ENCODE measurements at regions not wholly inside any gene's neighbourhood (a gene's known extent, or its start where the extent isn't known, plus 50 kb on each side); places are given as distances from the start of the nearest gene placed in this dataset.

GRCh38 chr5:129244478-129244877 lies 149.9 kb downstream of the ISOC1 start:
- ChIA-PET CTCF (no interaction called here), POLR2A (ENCODE audit: unreplicated experiment) (no interaction called here)
- ATAC-seq = no peak
- intact Hi-C loops (cut with micrococcal nuclease) = no loop called here
- H3K27ac ChIP-seq (ENCODE audit: low read length) = no peak overlapping the region
- H3K27me3 ChIP-seq (ENCODE audit: low read length) = peaks cover 26% of the 10 kb centered on the region
- H3F3A ChIP-seq (ENCODE audit: low read length, unreplicated experiment) = no peaks in the 10 kb centered on the region
- H3K9me2 ChIP-seq (replicated peaks; ENCODE audit: low read length) = no peaks in the 10 kb centered on the region
- no peaks in the 10 kb centered on the region for H3K9me3 ChIP-seq (ENCODE audit: low read length)
- no peak for TF ChIP-seq EZH2 (IDR thresholded peaks at IDR 0.05; ENCODE audit: low read length, unreplicated experiment)
- no peak for TF ChIP-seq EZH2phosphoT487 (IDR thresholded peaks at IDR 0.05; ENCODE audit: borderline replicate concordance, low read length)
- no peak for TF ChIP-seq CTCF (conservative IDR thresholded peaks at IDR 0.05; ENCODE audit: low read depth, low read length)
- H3K36me3 ChIP-seq (ENCODE audit: low read depth, low read length) = no peaks in the 10 kb centered on the region
- H4K20me1 ChIP-seq (ENCODE audit: low read length) = no peaks in the 10 kb centered on the region
- no peaks in the 10 kb centered on the region for H3K79me2 ChIP-seq (ENCODE audit: low read length)
- H2AFZ ChIP-seq (ENCODE audit: low read length) = no peak overlapping the region
- no TSS peak for BruUV-seq (replicated peaks)
- no peaks in the 10 kb centered on the region for H3K4me1 ChIP-seq (ENCODE audit: insufficient read depth, low read length)
- no peak overlapping the region for H3K4me2 ChIP-seq (ENCODE audit: low read length)
- no peak overlapping the region for H3K4me3 ChIP-seq (ENCODE audit: low read length)
- H3K9ac ChIP-seq (ENCODE audit: low read length) = no peak overlapping the region
- no peak for DNase-seq

DNA sequence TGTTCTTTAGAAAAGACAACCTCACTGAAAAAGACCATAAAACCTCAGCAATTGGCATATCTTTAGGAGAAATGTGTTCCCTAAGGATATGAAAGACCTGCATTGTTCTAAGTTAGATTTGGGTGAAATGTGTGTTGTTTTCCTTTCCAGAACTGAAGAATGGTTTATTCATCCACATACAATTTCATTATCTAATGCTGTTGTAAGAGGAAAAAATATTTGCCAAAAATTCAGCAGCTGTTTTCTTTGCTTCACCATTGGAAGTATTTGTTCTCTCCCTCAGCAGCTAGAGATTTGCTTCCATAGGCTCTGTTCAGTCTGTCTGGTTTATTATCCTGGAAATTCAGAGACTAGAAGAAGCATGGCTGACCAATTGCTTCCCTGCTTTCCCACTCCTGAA lies 150.9 kb downstream of the ISOC1 start:
- Histone ChIP-seq H3K79me2 (ENCODE audit: low read length) (no peaks in the 10 kb centered on the region), H3K4me1 (ENCODE audit: insufficient read depth, low read length) (no peaks in the 10 kb centered on the region), H2AFZ (ENCODE audit: low read length) (no peak overlapping the region), H3K27me3 (ENCODE audit: low read length) (peaks cover 19% of the 10 kb centered on the region), H3K9me3 (ENCODE audit: low read length) (no peaks in the 10 kb centered on the region), H3K9ac (ENCODE audit: low read length) (no peak overlapping the region), H3F3A (ENCODE audit: low read length, unreplicated experiment) (no peaks in the 10 kb centered on the region), H3K27ac (ENCODE audit: low read length) (no peak overlapping the region), H3K4me3 (ENCODE audit: low read length) (no peak overlapping the region), H4K20me1 (ENCODE audit: low read length) (no peaks in the 10 kb centered on the region), H3K4me2 (ENCODE audit: low read length) (no peak overlapping the region), H3K36me3 (ENCODE audit: low read depth, low read length) (no peaks in the 10 kb centered on the region), H3K9me2 (replicated peaks; ENCODE audit: low read length) (no peaks in the 10 kb centered on the region)
- POLR2A ChIA-PET (ENCODE audit: unreplicated experiment) = no interaction called here
- intact Hi-C loops (cut with micrococcal nuclease) = no loop called here
- TF ChIP-seq CTCF (conservative IDR thresholded peaks at IDR 0.05; ENCODE audit: low read depth, low read length) (no peak), EZH2 (IDR thresholded peaks at IDR 0.05; ENCODE audit: low read length, unreplicated experiment) (no peak), EZH2phosphoT487 (IDR thresholded peaks at IDR 0.05; ENCODE audit: borderline replicate concordance, low read length) (no peak)
- no TSS peak for BruUV-seq (replicated peaks)
- no peak for ATAC-seq
- DNase-seq = no peak
- CTCF ChIA-PET = no interaction called here

DNA sequence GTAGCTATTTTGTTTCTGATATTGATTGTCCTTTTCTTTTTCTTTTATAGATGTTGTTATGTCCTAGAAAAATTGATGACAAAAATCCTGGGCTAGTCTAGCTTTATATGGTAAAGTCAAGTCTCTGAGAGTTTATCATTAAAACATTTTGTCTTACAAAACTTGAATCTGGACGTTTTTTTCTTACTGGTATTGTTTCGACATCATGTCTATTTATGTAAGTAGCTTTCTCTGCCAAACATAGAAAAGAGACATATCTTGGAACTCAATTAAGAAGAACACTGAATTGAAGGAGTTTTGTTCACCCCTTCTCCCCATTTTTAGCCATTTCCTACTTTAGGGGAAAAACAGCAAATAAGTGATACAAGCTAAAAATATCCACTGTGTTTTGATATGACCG lies 151.5 kb downstream of the ISOC1 start:
- peaks cover 13% of the 10 kb centered on the region for H3K27me3 ChIP-seq (ENCODE audit: low read length)
- CTCF ChIA-PET = no interaction called here

More for the DNA sequence above, 151.5 kb downstream of the ISOC1 start:
- no peak for ATAC-seq
- no peak for TF ChIP-seq CTCF (conservative IDR thresholded peaks at IDR 0.05; ENCODE audit: low read depth, low read length)
- no peak for TF ChIP-seq EZH2 (IDR thresholded peaks at IDR 0.05; ENCODE audit: low read length, unreplicated experiment)
- no peak for TF ChIP-seq EZH2phosphoT487 (IDR thresholded peaks at IDR 0.05; ENCODE audit: borderline replicate concordance, low read length)
- H3K4me2 ChIP-seq (ENCODE audit: low read length) = no peak overlapping the region
- no peaks in the 10 kb centered on the region for H4K20me1 ChIP-seq (ENCODE audit: low read length)
- no peak overlapping the region for H3K4me3 ChIP-seq (ENCODE audit: low read length)
- H3F3A ChIP-seq (ENCODE audit: low read length, unreplicated experiment) = no peaks in the 10 kb centered on the region
- no peaks in the 10 kb centered on the region for H3K4me1 ChIP-seq (ENCODE audit: insufficient read depth, low read length)
- POLR2A ChIA-PET (ENCODE audit: unreplicated experiment) = interaction anchor here (0.5 kb wide), 1 partner anchor 906 kb away, joined by 3 read pairs; no protein-coding TSS in a partner anchor
- intact Hi-C loops (cut with micrococcal nuclease) = no loop called here
- BruUV-seq (replicated peaks) = no TSS peak
- H2AFZ ChIP-seq (ENCODE audit: low read length) = no peak overlapping the region
- no peaks in the 10 kb centered on the region for H3K9me2 ChIP-seq (replicated peaks; ENCODE audit: low read length)
- H3K79me2 ChIP-seq (ENCODE audit: low read length) = no peaks in the 10 kb centered on the region
- no peaks in the 10 kb centered on the region for H3K36me3 ChIP-seq (ENCODE audit: low read depth, low read length)
- no peak overlapping the region for H3K9ac ChIP-seq (ENCODE audit: low read length)
- DNase-seq = no peak
- no peak overlapping the region for H3K27ac ChIP-seq (ENCODE audit: low read length)
- H3K9me3 ChIP-seq (ENCODE audit: low read length) = no peaks in the 10 kb centered on the region
